ENCODE measurements at regions not wholly inside any gene's neighbourhood (a gene's known extent, or its start where the extent isn't known, plus 50 kb on each side); places are given as distances from the start of the nearest gene placed in this dataset.
A peak's percentile ranks its signal among the peaks of the same experiment; 100 is the strongest.

GRCh38 chr9:81022177-81022576 is 667.2 kb downstream of the TLE1 start:
- FAIRE-seq (no peak), DNase-seq (ENCODE audit: low read depth in 1 of 2, low spot score in 2 of 2) (no peak)
- Histone ChIP-seq H3K4me1 (replicated peaks in 1 of 4; ENCODE audit: control insufficient read depth in 3 of 4, insufficient read depth in 4 of 4, low read length in 3 of 4) (no peaks in the 10 kb centered on the region), H2BK5ac (ENCODE audit: low read depth, low read length) (no peak overlapping the region), H2BK20ac (ENCODE audit: low read length) (no peak overlapping the region), H3K56ac (replicated peaks; ENCODE audit: insufficient read length, low read depth, low read length) (no peak overlapping the region), H4K5ac (ENCODE audit: insufficient read length, low read depth, low read length) (no peak overlapping the region), H3K27me3 (replicated peaks in 1 of 4; ENCODE audit: control insufficient read depth in 3 of 4, extremely low read depth in 1 of 4, insufficient read depth in 3 of 4, low read length in 3 of 4) (no peaks in the 10 kb centered on the region), H2BK12ac (ENCODE audit: low read depth, low read length) (no peak overlapping the region), H2AFZ (ENCODE audit: low read length) (0 out of 2 replicates have a peak overlapping the region, but pooled peaks have one; percentile 2), H2AK5ac (ENCODE audit: low read depth, low read length) (no peak overlapping the region), H2BK120ac (replicated peaks; ENCODE audit: low read depth, low read length) (no peak overlapping the region), H3K27ac (ENCODE audit: low read depth, low read length) (no peak overlapping the region), H3K23ac (ENCODE audit: insufficient read length) (no peak overlapping the region), H3K9ac (replicated peaks in 1 of 4; ENCODE audit: extremely low read depth in 1 of 4, low read depth in 3 of 4, low read length in 3 of 4) (no peak overlapping the region), H3K36me3 (ENCODE audit: control insufficient read depth in 2 of 4, insufficient read depth in 4 of 4, low read length in 3 of 4) (no peaks in the 10 kb centered on the region), H3K18ac (ENCODE audit: extremely low read depth, low read length) (no peak overlapping the region), H3K23me2 (ENCODE audit: low read depth, low read length) (no peaks in the 10 kb centered on the region), H2BK15ac (ENCODE audit: low read length) (no peak overlapping the region), H3K79me2 (ENCODE audit: control insufficient read depth in 1 of 2, insufficient read depth in 2 of 2, low read length in 2 of 2) (no peaks in the 10 kb centered on the region), H3K4ac (replicated peaks; ENCODE audit: insufficient read length, low read depth, low read length) (no peak overlapping the region), H3K79me1 (ENCODE audit: low read depth, low read length) (no peaks in the 10 kb centered on the region), H3K9me3 (ENCODE audit: insufficient read depth in 2 of 2, low read depth in 1 of 2, low read length in 1 of 2) (no peaks in the 10 kb centered on the region), H4K8ac (ENCODE audit: extremely low read depth, insufficient read depth, low read length) (no peak overlapping the region), H3K4me3 (ENCODE audit: extremely low read depth in 1 of 4, insufficient read depth in 2 of 4, low read depth in 3 of 4, low read length in 4 of 4) (no peak overlapping the region), H3K4me2 (ENCODE audit: insufficient read depth in 1 of 2, low read depth in 2 of 2, low read length in 2 of 2) (no peak overlapping the region), H4K20me1 (replicated peaks in 1 of 2; ENCODE audit: control insufficient read depth in 1 of 2, insufficient read depth in 2 of 2, low read length in 2 of 2) (no peaks in the 10 kb centered on the region), H3K14ac (ENCODE audit: insufficient read length) (no peak overlapping the region), H4K91ac (replicated peaks; ENCODE audit: insufficient read length, low read length) (no peak overlapping the region)
- TF ChIP-seq SIN3A (conservative IDR thresholded peaks at IDR 0.05 in 1 of 2, IDR thresholded peaks at IDR 0.05 in 1 of 2; ENCODE audit: low read depth in 1 of 2, low read length in 2 of 2): no peak
- no peak for TF ChIP-seq HDAC2 (IDR thresholded peaks at IDR 0.05; ENCODE audit: borderline replicate concordance in 1 of 2, low read depth in 2 of 2, low read length in 2 of 2)
- no peak for TF ChIP-seq GTF2F1 (IDR thresholded peaks at IDR 0.05; ENCODE audit: borderline replicate concordance, low read depth, low read length)
- no peak for TF ChIP-seq RAD21 (IDR thresholded peaks at IDR 0.05 in 1 of 2, conservative IDR thresholded peaks at IDR 0.05 in 1 of 2; ENCODE audit: low read depth in 2 of 2, low read length in 2 of 2)
- no peak for TF ChIP-seq TEAD4 (IDR thresholded peaks at IDR 0.05; ENCODE audit: low read depth, low read length)
- TF ChIP-seq POLR2A (IDR thresholded peaks at IDR 0.05; ENCODE audit: control extremely low read depth in 1 of 2, low read depth in 2 of 2, low read length in 2 of 2): no peak
- no peak for TF ChIP-seq SP2 (IDR thresholded peaks at IDR 0.05; ENCODE audit: low read length)
- POLR2A ChIA-PET (ENCODE audit: partially characterized antibody): no interaction called here
- CTCF ChIA-PET (ENCODE audit: partially characterized antibody): no interaction called here
- WGBS, 2 experiments (ENCODE audit: extremely low coverage in 1 of 2, insufficient coverage in 1 of 2, insufficient read length in 1 of 2, insufficient replicate concordance in 2 of 2, low coverage in 1 of 2, low lambda C conversion rate in 2 of 2, missing lambda C conversion rate in 1 of 2): 58% methylated on average over 3 of the region's 3 CpGs; no CpG with 5 or more reads in 1 of the 2 experiments
